Neural progenitor cell (in vitro differentiated cells): ENCODE measurements at regions not wholly inside any gene's neighbourhood (a gene's known extent, or its start where the extent isn't known, plus 50 kb on each side); places are given as distances from the start of the nearest gene placed in this dataset.

Experiments used
- CTCF ChIP-seq: fragments of 200-600 bp; sonication (generic); IDR thresholded peaks from 2 replicates; pipeline ENCODE4 v1.5.1; 2017; ENCODE audit warnings: antibody characterized with exemption, mild to moderate bottlenecking
- EZH2 ChIP-seq: fragments of 200-600 bp; sonication (generic); IDR thresholded peaks from 2 replicates; pipeline ENCODE4 v1.6.1; 2017; ENCODE audit warnings: antibody characterized with exemption, mild to moderate bottlenecking, moderate library complexity

GRCh38 chr13:59603646-59604045, 560.1 kb downstream of the DIAPH3 start:
- TF ChIP-seq CTCF = no peak
- TF ChIP-seq EZH2 = no peak
